Transverse colon (tissue), 4 donors: ENCODE measurements at regions not wholly inside any gene's neighbourhood (a gene's known extent, or its start where the extent isn't known, plus 50 kb on each side); places are given as distances from the start of the nearest gene placed in this dataset.

Experiments
- CTCF ChIP-seq, 5 experiments: fragments of 200-600 bp in 3 of 5; fragments of 450-650 bp in 2 of 5; sonication (generic) in 3 of 5; IDR thresholded peaks; 1 replicate in 2 of 5; 2 replicates in 3 of 5; pipeline ENCODE4 v1.5.1; 2016 to 2017; ENCODE audit warnings: antibody characterized with exemption in 5 of 5, inconsistent platforms in 3 of 5, mild to moderate bottlenecking in 2 of 5, moderate library complexity in 1 of 5
- POLR2A ChIP-seq: fragments of 450-650 bp; IDR thresholded peaks from one replicate; pipeline ENCODE4 v1.6.1; 2016; ENCODE audit warnings: antibody characterized with exemption, mild to moderate bottlenecking, moderate library complexity
- POLR2AphosphoS5 ChIP-seq, 3 donors: sonication (generic); formaldehyde crosslinking; IDR thresholded peaks; one replicate each; pipeline ENCODE4 v1.6.1; 2016; ENCODE audit warnings: antibody characterized with exemption in 3 of 3

DNA sequence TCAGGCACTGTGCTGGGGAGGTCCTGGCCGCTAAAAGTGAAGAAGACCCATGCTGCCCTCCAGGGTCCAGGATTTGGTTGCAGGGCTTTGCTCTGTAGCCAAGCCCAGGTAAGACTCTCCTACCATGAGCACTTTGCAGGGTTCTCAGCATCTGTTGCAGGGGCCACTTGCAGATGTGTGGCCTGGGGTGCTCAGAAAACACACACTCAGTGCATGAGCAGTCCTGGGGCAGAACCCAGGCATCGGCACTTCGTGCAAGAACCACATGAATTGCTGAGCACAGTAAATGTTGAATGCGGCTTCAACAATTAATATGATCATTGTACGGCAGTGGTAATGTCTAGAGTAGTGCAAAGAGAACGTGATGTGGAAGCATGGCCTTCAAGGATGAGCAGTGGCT, 98.5 kb upstream of the SMIM21 start:
- no peak for TF ChIP-seq POLR2A
- no peak for TF ChIP-seq CTCF (IDR thresholded peaks at IDR 0.05)
- no peak for TF ChIP-seq POLR2AphosphoS5 (IDR thresholded peaks at IDR 0.05)
